Umbilical cord (tissue), 1 donor: ENCODE measurements at regions not wholly inside any gene's neighbourhood (a gene's known extent, or its start where the extent isn't known, plus 50 kb on each side); places are given as distances from the start of the nearest gene placed in this dataset.
"Not testable (repeated sequence)": the region's sequence is repeated elsewhere in the genome, so short reads cannot be mapped to it uniquely, and the experiment has no call there.

Experiments used
- DNase-seq: peaks from one replicate; pipeline ENCODE4 v3.0.0-alpha.2; 2015; ENCODE audit warnings: low spot score

- DNase-seq: not testable (repeated sequence)
Measured at GRCh38 chr2:87572906-87573305, 175.0 kb upstream of the PLGLB2 start.

- not testable (repeated sequence) for DNase-seq
Measured at GRCh38 chr2:87573386-87574192, 174.3 kb upstream of the PLGLB2 start.

DNA sequence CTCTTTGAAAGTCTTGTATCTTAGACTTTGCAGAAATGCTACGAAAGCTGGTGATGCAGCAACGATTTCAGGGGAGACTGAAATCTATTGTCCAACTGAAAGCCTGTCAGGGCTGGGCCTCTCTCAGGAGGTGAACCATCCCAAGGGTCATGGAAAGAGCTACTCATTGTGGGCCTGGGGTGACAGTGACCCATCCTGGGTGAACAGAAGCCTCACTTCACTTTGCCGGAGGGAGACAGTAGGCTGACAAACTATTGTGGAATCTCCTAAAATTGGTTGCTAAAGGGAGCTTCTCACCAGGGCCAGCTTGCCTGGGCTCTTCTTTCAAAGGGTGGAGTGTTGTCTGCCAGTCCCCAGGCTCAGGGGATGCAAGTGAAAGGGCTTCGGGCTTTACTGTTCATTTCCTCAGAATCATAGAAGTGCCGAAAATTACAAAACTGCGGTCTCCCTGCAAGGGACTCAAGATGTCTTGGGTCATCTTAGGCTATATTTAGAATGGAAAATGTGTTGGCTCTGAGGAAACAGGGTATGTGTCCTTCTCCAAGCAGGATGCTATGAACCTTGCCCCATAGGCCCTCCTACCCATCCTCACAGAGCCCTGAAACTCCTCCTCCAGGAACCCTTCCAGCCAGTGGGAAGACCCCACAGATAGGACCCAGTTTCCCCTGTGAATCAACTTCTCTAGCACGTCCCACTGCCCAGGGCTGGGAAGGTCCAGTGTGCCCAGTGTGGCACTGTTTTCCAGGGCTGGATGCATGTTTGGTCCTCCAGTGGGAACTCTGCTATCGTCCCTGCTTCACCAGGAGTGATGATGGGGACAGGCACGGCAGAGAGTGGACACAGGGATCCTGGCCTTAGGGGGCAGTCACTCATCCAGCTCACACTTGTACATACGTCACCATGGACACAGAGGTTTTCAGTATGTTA lies 173.4 kb upstream of the PLGLB2 start:
- not testable (repeated sequence) for DNase-seq

- not testable (repeated sequence) for DNase-seq
Measured at GRCh38 chr2:87575138-87575537, 172.7 kb upstream of the PLGLB2 start.

DNA sequence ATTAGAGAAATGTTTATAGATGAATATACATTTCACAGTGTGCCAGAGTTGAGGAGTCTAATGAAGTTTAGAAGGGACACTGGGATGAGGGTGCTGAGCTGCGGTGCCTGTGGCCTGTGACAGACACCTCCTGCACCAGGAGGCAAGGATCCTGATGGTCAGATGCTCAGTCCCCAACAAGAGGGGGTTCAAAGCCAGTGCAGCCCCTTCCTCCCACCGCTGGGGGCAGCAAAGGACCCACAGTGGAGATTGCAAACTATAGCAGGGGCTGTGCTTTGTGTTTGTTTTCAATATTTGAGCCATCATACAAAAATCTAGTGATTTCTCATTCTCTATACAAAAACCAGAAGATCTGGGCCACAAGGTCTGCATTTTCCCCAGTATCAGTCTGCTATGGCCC lies 170.5 kb upstream of the PLGLB2 start:
- DNase-seq: not testable (repeated sequence)

GRCh38 chr2:87582152-87582551 lies 165.7 kb upstream of the PLGLB2 start:
- DNase-seq: not testable (repeated sequence)

DNA sequence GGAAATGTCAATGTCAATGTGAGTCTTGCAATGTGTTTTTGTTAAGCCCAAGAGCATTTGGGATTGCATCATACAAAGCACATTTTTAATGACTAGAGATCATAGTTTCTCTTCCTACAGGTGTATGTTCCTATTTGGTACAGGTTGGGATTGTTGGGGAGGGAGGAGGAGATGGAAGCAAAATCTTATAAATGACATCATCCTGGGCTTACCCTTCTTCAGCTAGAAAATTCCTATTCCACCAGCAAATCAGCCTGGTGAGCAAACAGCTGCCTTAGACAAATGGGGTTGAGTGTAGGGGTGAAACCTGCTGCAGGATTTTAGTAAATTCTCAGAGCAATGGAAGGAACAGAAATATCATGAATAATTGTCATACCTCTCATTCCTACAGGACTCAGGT lies 165.3 kb upstream of the PLGLB2 start:
- DNase-seq: not testable (repeated sequence)

DNA sequence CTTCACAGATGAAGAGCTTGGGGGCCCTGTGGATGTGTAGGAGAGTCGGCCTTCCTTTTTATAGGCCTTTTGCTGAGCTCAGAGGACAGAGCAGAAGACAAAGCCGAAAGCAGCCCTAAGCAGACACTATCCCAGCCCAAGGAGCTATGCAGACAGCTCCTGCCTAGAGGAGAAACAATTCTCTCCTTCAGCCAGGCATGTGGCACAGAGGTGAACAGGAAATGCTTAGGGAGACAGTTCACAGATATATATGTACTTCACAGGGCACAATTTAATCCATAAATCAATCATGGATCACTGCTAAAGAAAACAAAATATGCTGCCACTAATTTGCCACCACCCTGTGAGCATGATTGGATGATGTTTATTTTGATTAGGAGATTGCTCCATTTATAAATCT lies 164.5 kb upstream of the PLGLB2 start:
- DNase-seq: not testable (repeated sequence)

DNA sequence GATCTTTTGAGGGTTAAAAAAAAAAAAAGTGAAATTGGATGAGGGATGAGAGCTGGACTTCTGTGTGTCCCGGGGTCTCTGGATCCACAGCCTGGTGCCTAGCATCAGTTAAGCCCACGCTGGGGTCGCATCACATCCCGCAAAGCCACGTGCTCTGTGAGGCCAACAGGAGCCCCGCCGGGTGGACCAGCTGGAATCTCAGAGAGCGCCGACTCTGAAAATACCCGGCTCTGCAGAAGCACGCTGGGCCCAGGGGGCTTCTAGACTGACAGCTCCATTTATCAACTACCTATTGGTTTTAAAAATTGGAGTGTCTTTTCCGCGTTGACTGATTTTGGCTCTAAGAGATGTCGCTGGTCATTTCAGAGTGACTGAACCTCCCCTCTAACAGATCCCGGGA lies 164.1 kb upstream of the PLGLB2 start:
- DNase-seq: not testable (repeated sequence)

DNA sequence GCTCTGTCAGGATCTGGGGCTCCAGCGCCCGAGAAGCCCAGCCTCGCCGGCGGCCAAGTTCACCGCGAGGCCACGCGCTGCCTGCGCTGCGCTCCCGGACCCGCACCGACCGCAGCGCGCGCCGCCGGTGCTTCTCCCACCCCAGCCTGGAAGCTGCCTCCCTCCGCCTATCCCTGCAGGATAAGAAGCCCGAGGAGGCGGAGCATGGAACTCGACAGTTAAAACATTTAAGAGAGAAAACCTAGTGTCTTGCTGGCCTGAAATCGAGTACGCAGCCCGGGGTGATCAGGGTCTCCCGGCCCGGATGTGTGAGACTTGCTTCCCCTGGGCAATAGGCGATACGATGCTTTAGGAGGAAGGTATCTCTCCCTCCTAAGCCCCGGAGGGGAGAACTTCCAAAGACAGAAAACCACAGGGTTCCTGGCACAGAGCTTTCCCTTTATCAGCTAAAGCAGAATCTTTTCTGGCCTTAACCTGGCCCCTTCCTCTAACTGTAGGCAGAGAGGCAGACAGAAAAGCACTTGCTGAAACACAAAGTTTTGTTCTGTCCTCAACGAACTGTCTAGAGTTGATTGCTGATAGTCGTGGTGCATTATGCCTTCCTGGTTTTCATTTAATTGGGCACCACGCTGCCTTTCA lies 163.5 kb upstream of the PLGLB2 start:
- DNase-seq: peak; percentile 68

- DNase-seq: not testable (repeated sequence)
Measured at GRCh38 chr2:87587934-87588333, 160.0 kb upstream of the PLGLB2 start.

GRCh38 chr2:87592974-87593373 lies 154.9 kb upstream of the PLGLB2 start:
- not testable (repeated sequence) for DNase-seq

DNA sequence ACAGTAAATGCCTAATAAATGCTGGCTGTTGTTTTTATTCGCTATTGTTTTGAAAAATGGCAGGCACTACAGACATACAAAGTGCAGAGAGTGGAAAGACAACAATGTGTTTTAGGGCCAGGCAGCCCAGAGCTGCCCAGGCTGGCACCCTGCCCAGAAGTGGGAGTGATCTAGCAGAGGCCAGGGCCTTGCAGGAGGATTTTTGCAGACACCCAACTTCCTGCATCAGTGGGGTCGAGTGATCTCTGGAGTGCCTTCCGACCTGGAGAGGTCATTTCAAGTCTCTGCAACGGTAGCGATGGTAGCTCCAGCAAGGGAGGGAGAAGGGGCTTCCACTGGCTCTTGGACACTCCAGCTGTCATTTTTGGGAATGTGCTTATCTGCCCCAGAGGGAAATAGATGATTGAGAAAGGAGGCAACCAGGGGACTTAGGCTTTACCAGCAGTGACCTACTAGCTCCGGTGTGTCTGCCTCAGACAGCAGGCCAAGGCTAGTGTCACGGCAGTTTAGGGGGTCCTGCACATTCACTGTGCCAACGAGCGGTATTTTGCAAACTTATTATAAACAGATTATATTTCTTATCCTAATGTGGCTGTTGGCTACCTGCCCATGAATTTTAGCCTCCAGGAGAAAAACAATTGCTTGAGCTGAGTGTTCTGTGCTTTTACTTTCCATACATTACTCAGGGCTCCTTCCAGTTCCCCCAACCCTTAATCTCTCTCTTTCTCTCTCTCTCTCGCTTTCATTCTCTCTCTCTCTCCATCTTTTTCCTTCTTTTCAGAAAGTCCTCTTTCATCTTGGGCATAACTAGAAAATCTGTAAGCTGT lies 153.9 kb upstream of the PLGLB2 start:
- peak; percentile 76 for DNase-seq

- not testable (repeated sequence) for DNase-seq
Measured at GRCh38 chr2:87594611-87594992, 153.3 kb upstream of the PLGLB2 start.

GRCh38 chr2:87595017-87595416 lies 152.9 kb upstream of the PLGLB2 start:
- peak; percentile 44 for DNase-seq

DNA sequence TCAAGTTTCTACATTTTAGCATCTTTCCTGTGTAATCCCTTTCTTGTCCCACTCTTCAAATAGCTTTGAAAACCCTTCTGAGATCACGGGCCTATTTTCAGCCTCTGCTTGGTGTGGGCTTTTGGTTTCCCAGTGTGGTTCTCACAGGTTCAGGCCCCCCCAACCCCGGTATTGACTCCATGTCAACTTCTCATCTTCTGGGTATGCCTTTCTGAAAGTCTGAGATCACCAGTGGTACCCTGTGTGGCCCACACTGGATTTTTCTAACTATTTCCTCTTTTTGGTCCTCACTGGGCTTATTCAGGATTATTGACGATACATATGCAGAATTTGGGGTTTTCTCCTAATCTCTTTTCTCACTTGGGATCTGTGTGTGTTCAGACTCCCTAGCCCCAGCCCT lies 146.9 kb upstream of the PLGLB2 start:
- DNase-seq: not testable (repeated sequence)

DNA sequence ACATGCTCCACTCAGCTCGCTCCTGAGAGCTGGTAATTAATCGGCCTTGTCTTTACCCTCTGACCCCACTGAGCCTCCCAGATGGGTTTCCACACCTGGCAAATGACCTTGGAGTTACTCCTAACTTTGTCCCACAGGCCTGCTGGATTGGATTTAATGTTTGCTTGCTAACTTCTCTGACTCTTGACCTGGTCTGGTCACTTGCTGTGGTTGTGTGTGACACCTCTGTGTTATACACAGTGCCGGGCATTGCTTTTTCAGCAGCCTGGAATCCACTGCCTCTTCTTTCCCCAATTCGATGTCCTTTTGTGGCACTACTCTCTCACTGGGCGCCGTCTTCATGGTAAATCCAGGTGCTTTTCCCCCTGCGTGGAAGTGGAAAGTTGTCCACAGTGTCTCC lies 145.8 kb upstream of the PLGLB2 start:
- DNase-seq: not testable (repeated sequence)

GRCh38 chr2:87602728-87603127 lies 145.2 kb upstream of the PLGLB2 start:
- not testable (repeated sequence) for DNase-seq

GRCh38 chr2:87603418-87604278 lies 144.2 kb upstream of the PLGLB2 start:
- peak; percentile 72 for DNase-seq

GRCh38 chr2:87604279-87604818 lies 143.5 kb upstream of the PLGLB2 start:
- peak; percentile 50 for DNase-seq
